Osteoblast (primary cell): ENCODE measurements at regions not wholly inside any gene's neighbourhood (a gene's known extent, or its start where the extent isn't known, plus 50 kb on each side); places are given as distances from the start of the nearest gene placed in this dataset.
"Not testable (repeated sequence)": the region's sequence is repeated elsewhere in the genome, so short reads cannot be mapped to it uniquely, and the experiment has no call there.

Experiments
- DNase-seq: peaks from one replicate; pipeline ENCODE4 v3.0.0; 2011; ENCODE audit warnings: low spot score, mixed read lengths; ENCODE audit not compliant: insufficient read length; ENCODE audit errors: missing footprints
- H2AFZ ChIP-seq: 2 replicates; pipeline ENCODE4 v1.6.0; 2011; ENCODE audit warnings: mild to moderate bottlenecking, low read length
- H3K27ac ChIP-seq: 2 replicates; pipeline ENCODE4 v1.5.1; 2011; ENCODE audit warnings: mild to moderate bottlenecking, low read depth, low read length, moderate library complexity
- H3K27me3 ChIP-seq: 2 replicates; pipeline ENCODE4 v1.6.0; 2012; ENCODE audit warnings: mild to moderate bottlenecking, control low read depth, inconsistent platforms, low read length, moderate library complexity; ENCODE audit not compliant: insufficient read depth
- H3K36me3 ChIP-seq: 2 replicates; pipeline ENCODE4 v1.5.1; 2011; ENCODE audit warnings: mild to moderate bottlenecking, low read length, control low read depth, moderate library complexity; ENCODE audit not compliant: insufficient read depth
- H3K4me1 ChIP-seq: 2 replicates; pipeline ENCODE4 v1.5.1; 2011; ENCODE audit warnings: mild to moderate bottlenecking, low read length, control low read depth, moderate library complexity; ENCODE audit not compliant: insufficient read depth
- H3K4me2 ChIP-seq: 2 replicates; pipeline ENCODE4 v1.6.0; 2011; ENCODE audit warnings: mild to moderate bottlenecking, low read length; ENCODE audit not compliant: insufficient read depth
- H3K4me3 ChIP-seq: fragments of 200-600 bp; sonication (generic); 3 replicates; pipeline ENCODE4 v1.5.1; 2012; ENCODE audit warnings: mild to moderate bottlenecking, low read length, inconsistent platforms; ENCODE audit not compliant: insufficient read depth
- H3K79me2 ChIP-seq: 2 replicates; pipeline ENCODE4 v1.6.0; 2012; ENCODE audit warnings: mild to moderate bottlenecking, low read length, control low read depth, inconsistent platforms; ENCODE audit not compliant: insufficient read depth
- H3K9me3 ChIP-seq: 2 replicates; pipeline ENCODE4 v1.5.1; 2011; ENCODE audit warnings: low read depth, low read length, control low read depth
- H4K20me1 ChIP-seq: 2 replicates; pipeline ENCODE4 v1.6.0; 2012; ENCODE audit warnings: mild to moderate bottlenecking, low read length, control low read depth; ENCODE audit not compliant: insufficient read depth
- CTCF ChIP-seq: IDR thresholded peaks from 2 replicates; pipeline ENCODE4 v1.5.1; 2011; ENCODE audit warnings: mild to moderate bottlenecking, low read depth, low read length, moderate library complexity; ENCODE audit errors: extremely low read depth

- Histone ChIP-seq H3K4me2 (peak overlapping the region; percentile 19), H3K79me2 (no peaks in the 10 kb centered on the region), H3K27ac (peak overlapping the region; percentile 36), H3K36me3 (no peaks in the 10 kb centered on the region), H2AFZ (peak overlapping the region; percentile 39), H3K4me1 (peaks cover 17% of the 10 kb centered on the region), H3K9me3 (no peaks in the 10 kb centered on the region), H3K4me3 (no peak overlapping the region), H4K20me1 (no peaks in the 10 kb centered on the region), H3K27me3 (no peaks in the 10 kb centered on the region)
- DNase-seq = peak; percentile 88
- no peak for TF ChIP-seq CTCF
Observed at GRCh38 chr15:89002281-89002761, 85.9 kb upstream of the ABHD2 start.

GRCh38 chr15:89002830-89003229, 85.4 kb upstream of the ABHD2 start:
- Histone ChIP-seq H2AFZ (peak overlapping the region; percentile 39), H3K27ac (peak overlapping the region; percentile 36), H3K9me3 (no peaks in the 10 kb centered on the region), H3K27me3 (no peaks in the 10 kb centered on the region), H3K4me2 (no peak overlapping the region), H3K4me1 (peaks cover 17% of the 10 kb centered on the region), H3K79me2 (no peaks in the 10 kb centered on the region), H3K36me3 (no peaks in the 10 kb centered on the region), H3K4me3 (no peak overlapping the region), H4K20me1 (no peaks in the 10 kb centered on the region)
- DNase-seq = no peak
- no peak for TF ChIP-seq CTCF

GRCh38 chr15:89003865-89004725, 84.2 kb upstream of the ABHD2 start:
- Histone ChIP-seq H2AFZ (no peak overlapping the region), H3K36me3 (no peaks in the 10 kb centered on the region), H3K79me2 (no peaks in the 10 kb centered on the region), H3K27me3 (no peaks in the 10 kb centered on the region), H3K27ac (no peak overlapping the region), H3K4me1 (peaks cover 17% of the 10 kb centered on the region), H3K4me2 (no peak overlapping the region), H4K20me1 (no peaks in the 10 kb centered on the region), H3K4me3 (no peak overlapping the region), H3K9me3 (no peaks in the 10 kb centered on the region)
- TF ChIP-seq CTCF = peak; percentile 40
- no peak for DNase-seq

- H3K79me2 ChIP-seq = no peaks in the 10 kb centered on the region
- no peaks in the 10 kb centered on the region for H4K20me1 ChIP-seq
- H3K4me2 ChIP-seq = no peak overlapping the region
- H3K27ac ChIP-seq = no peak overlapping the region
- H2AFZ ChIP-seq = no peak overlapping the region
- H3K36me3 ChIP-seq = no peaks in the 10 kb centered on the region
- no peak for DNase-seq
- H3K27me3 ChIP-seq = no peaks in the 10 kb centered on the region
- H3K4me1 ChIP-seq = peaks cover 17% of the 10 kb centered on the region
- H3K9me3 ChIP-seq = no peaks in the 10 kb centered on the region
- no peak overlapping the region for H3K4me3 ChIP-seq
- TF ChIP-seq CTCF = no peak
Observed at GRCh38 chr15:89004726-89005030, 83.6 kb upstream of the ABHD2 start.

DNA sequence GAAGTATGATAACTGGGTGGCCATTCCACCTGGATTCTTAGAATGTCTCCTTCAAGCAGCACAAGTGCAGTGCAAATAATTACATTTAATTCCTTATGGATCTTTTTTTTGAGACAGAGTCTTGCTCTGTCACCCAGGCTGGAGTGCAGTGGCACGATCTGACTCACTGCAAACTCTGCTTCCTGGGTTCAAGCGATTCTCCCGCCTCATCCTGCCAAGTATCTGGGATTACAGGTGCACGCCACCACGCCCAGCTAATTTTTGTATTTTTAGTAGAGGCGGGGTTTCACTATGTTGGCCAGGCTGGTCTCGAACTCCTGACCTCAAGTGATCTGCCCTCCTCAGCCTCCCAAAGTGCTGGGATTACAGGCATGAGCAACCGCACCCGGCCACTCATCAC, 80.7 kb upstream of the ABHD2 start:
- H3K36me3 ChIP-seq, H3K79me2 ChIP-seq, H3K4me3 ChIP-seq, H3K9me3 ChIP-seq, H3K27ac ChIP-seq, DNase-seq, H3K4me2 ChIP-seq, H2AFZ ChIP-seq, H3K4me1 ChIP-seq, H3K27me3 ChIP-seq, H4K20me1 ChIP-seq: not testable (repeated sequence)
